RKO (cell line): ENCODE measurements at regions not wholly inside any gene's neighbourhood (a gene's known extent, or its start where the extent isn't known, plus 50 kb on each side); places are given as distances from the start of the nearest gene placed in this dataset.
"Not testable (repeated sequence)": the region's sequence is repeated elsewhere in the genome, so short reads cannot be mapped to it uniquely, and the experiment has no call there.

Source experiments
- DNase-seq: peaks from one replicate; pipeline ENCODE4 v3.0.0-alpha.2; 2016; ENCODE audit warnings: low spot score

DNA sequence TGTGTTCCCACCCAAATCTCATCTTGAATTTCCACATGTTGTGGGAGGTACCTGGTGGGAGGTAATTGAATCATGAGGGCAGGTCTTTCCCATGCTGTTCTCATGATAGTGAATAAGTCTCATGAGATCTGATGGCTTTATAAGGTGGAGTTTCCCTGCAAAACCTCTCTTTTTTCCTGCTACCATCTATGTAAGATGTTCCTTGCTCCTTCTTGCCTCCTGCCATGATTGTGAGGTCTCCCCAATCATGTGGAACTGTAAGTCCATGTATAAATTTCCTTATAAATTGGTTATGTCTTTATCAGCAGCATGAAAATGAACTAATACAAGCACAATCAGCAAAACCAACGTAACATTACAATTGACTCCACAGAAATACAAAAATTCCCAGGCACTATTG, 814.8 kb upstream of the CITED2 start:
- not testable (repeated sequence) for DNase-seq

- no peak for DNase-seq
Observed at GRCh38 chr6:140185991-140186390, 811.5 kb upstream of the CITED2 start.

DNA sequence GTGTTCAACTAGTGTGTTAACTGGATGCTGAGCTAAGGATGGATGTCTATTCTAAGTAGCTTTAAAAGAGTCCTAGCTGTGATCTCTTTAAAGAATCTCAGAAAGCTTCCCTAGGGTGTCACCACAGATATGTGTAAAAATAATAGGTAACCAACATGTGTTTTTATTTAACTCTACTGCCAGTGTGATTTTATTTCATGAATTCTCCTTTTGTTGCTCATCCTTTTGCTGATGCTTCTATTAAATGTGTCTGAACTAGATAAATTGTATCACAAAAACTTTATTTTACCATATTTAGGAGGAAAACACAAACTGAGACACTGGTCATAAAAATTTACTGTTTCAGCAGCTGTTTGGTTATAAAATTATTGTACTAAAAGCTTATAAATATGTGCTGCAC, 809.4 kb upstream of the CITED2 start:
- no peak for DNase-seq

GRCh38 chr6:140182821-140183220, 808.4 kb upstream of the CITED2 start:
- no peak for DNase-seq

DNA sequence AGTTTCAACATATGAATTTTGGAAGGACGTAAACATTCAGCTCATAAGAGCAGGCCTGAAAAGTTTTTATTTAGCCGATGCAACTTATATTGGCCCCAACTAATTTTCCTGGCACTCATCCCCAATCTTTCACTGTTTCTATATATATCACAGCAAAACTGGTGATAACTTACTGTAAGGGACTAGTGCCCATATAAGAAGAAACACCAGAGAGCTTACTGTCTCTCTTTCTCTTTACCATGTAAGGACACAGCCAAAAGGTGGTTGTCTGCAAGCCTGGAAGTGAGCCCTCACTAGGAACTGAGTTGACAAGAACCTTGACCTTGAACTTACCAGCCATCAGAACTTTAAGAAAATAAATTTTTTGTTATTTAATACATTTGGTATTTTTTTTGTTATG, 807.4 kb upstream of the CITED2 start:
- DNase-seq: no peak

DNA sequence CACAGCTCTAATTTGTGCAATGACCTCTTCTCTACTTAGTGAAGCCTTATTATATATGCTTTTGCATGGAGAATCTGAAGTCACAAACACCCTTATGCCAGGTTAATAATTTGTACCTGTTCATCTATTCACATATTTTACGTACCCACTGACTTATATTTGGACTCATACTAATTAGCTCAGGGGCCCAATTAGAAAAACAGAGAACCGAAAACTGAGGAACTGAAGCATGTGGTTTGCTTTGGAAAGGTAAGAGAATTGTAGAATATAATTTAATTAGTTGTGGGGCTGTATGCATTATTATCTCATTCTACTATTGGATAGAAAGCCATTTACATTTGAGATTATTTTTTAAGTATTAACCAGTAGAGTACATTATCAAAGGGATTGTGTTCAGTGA, 805.9 kb upstream of the CITED2 start:
- no peak for DNase-seq

DNA sequence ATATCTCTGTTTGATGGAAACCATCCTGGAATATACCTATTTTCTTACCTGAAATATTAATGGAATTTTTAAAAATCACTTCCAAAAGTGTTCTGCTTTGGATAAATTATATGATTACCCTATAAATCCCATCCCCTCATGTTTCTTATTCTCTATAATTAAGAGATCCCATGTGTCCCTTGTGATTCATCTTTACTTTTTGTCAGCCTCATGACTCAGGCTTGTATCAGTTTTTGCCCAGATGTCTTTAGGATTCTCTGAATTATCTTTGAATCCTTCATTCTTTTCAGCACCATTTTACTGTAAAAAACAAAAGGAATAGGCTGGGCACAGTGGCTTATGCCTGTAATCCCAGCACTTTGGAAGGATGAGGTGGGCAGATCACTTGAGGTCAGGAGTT, 804.5 kb upstream of the CITED2 start:
- peak; percentile 19 for DNase-seq

DNA sequence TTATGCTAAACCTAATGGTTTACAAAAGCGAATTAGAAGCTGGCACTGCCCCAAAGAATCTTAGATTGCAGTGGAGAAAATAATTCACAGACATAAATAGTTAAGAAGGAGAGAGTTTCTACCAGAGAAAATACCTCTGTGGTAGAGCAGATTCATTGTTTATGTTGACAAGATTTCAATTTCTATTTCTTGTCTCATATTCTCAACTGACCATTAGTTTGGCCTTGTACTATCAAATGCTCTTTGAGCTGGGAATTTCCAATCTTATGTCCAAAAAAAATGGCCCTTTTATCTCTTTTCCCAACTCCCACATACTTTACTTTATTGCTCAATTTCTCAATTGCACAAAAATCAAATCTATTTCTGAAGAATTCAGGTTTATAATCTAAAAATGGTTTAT, 804.1 kb upstream of the CITED2 start:
- no peak for DNase-seq

DNA sequence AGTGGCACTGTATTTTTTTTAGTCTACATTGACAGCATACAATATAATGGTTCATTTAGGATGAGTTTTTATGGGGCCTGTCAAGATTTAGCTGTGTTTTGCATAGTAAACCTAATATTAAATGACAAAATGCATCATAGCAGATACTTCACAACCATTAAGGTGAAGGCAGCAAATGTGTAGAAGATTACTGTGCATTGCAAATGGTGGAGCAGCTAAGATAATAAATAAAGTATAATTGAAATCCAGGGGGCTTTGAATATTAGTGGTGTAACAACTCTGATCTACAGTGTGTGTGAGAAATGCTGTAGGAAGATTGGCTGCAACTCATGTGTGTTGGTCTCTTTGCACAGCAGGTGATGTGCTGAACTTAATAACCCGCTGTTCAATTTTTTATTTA, 801.9 kb upstream of the CITED2 start:
- no peak for DNase-seq

DNA sequence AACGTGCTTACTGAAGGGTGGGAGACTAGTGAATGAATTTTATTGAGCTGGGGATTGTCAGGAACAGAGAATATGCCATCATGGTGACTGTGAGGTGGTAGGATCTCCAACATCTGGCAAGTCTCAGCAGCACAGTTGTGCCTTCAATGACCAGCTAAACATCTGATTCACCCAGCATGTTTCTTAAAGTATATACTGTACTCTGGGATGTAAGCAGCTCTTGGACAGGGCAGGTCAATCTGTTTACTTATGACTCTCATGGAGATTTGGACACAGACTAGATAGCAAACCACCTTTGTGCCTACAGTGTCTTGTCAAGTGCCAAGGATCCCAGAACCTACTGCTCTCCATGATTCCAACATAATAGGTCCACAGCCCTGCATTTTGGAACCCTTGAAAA, 801.0 kb upstream of the CITED2 start:
- no peak for DNase-seq

DNA sequence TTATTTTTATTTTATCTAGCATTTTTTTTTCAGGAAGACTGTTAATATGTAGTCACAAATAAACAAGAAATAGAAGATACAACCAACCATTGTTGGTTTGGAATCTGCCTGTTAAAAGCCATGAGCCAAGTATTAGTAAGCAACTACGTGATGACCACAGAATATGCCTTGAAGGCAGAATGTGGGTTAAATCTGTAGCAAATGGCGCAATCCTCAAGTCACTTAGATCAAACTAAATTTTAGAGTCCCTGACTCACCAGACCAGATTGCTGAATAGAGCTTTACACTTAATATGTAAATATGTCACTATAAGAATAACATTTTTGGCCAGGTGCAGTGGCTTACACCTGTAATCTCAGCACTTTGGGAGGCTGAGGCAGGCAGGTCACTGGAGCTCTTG, 800.1 kb upstream of the CITED2 start:
- DNase-seq: peak; percentile 36

- no peak for DNase-seq
Observed at GRCh38 chr6:140168365-140168764, 793.9 kb upstream of the CITED2 start.

GRCh38 chr6:140160909-140161308, 786.5 kb upstream of the CITED2 start:
- DNase-seq: no peak

DNA sequence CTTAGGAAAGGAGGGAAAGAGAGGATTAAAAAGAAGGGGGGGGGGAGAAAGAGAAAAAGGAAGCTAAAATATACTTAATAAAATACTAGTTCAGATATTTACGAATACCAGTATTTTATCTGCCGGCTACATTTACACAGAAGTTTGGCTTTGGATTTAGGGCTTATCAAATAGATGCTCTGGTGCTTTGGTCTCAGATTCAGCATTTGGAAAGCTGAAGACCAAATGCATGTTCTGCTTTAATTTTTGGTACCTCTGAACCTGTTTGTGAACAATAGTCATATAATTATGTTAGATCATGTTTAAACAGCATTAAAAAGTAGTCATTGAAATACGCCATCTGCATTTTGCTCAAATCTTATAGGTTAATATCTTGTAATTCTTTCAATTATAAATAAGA, 786.0 kb upstream of the CITED2 start:
- DNase-seq: no peak

DNA sequence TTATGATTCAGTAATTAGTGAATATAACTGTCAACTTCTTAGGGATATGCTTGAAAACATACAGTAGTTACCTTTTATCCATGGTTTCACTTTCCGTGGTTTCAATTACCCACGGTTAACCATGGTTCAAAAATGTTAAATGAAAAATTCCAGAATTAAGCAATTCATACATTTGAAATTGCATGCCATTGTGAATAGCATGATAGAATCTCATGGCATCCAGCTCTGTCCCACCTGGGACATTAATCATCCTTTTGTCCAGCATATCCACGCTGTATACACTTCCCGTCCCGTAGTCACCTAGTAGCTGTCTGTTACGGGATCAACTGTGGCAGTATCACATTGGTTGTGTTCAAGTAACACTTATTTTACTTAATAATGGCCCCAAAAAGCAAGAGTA, 781.7 kb upstream of the CITED2 start:
- DNase-seq: no peak

DNA sequence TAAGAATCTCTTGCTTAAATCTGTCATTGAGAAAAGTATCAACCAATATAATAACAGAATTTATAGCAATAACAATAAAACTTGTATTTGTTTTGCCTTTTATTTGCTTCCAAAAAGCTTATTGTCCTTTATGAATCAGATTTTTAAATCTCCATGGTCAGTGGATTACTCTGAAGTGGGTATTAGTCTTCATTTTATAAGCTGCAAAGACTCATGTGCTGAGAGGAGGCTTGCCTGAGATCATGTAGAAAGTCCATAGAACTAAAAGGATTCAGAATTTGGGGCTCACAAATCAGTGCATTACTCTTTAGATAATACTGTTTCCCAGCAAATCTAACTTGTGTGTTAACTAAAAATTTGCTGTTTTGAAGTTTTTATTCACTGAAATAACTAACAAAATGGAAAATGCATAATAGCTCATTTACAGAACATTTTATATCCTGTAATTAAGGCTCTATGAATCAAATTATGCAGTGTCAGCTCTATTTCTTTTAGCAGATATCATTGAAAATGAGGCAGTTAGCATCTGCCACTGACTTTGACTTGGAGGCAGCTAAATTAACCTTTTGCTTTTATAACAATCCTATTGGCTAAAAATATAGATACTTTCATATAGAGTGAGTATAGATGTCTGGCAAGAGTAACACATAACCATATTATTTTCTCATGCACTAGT, 781.1 kb upstream of the CITED2 start:
- DNase-seq: no peak

- DNase-seq: no peak
Observed at GRCh38 chr6:140153703-140154102, 779.3 kb upstream of the CITED2 start.

GRCh38 chr6:140147825-140148814, 773.7 kb upstream of the CITED2 start:
- DNase-seq: not testable (repeated sequence)

GRCh38 chr6:140140891-140141290, 766.4 kb upstream of the CITED2 start:
- no peak for DNase-seq

DNA sequence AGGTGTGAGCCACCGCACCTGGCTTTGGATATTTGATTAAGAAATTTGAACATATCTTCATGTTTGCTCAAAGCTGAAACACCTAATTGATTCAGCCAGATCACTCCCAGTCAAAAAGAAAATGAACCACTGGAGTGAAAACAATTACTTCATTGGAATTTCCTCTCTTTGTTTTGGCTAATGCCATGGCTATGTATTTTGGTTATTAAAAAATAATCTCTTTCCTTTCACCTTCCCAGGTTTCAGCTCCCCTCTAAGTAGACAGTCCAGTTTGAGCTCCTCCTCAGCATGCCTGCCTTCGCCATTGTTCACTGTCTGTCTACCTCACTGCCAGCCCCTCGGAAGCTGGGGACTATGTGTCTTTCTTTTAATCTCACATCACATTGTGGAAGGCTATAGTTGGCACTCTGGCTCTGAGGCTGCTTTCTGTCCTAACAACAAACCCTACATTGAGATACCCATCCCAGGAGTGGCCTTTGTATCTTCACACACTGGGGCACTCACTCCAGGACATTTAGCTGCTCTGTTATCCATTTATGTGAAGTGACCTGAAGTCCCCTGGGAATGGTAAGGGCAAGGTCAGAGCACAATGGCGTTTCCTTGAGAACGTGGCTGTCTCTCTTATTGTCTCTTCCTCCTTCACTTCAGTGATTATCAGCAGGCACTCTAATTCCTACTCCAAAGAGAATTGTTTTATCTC, 764.0 kb upstream of the CITED2 start:
- DNase-seq: no peak

- DNase-seq: no peak
Observed at GRCh38 chr6:140134224-140134623, 759.8 kb upstream of the CITED2 start.

GRCh38 chr6:140130074-140130473, 755.6 kb upstream of the CITED2 start:
- no peak for DNase-seq

- no peak for DNase-seq
Observed at GRCh38 chr6:140124498-140124897, 750.0 kb upstream of the CITED2 start.
